Gastrocnemius medialis (tissue), 4 donors: ENCODE measurements at regions not wholly inside any gene's neighbourhood (a gene's known extent, or its start where the extent isn't known, plus 50 kb on each side); places are given as distances from the start of the nearest gene placed in this dataset.

Experiments used
- ATAC-seq, 2 donors: fragments of 150-250 bp; one replicate each; pipeline ENCODE4 v1.9.1; 2016
- DNase-seq, 2 donors: peaks; one replicate each; pipeline ENCODE4 v3.0.0-alpha.2; 2019
- H3K27ac ChIP-seq, 4 donors: fragments of 200-600 bp; sonication (generic); 1 replicate in 1 of 4; 2 replicates in 3 of 4; pipeline ENCODE4 v1.5.1; 2016 to 2018; ENCODE audit warnings: mild to moderate bottlenecking in 2 of 4, moderate library complexity in 1 of 4
- H3K27me3 ChIP-seq, 3 donors: fragments of 200-600 bp; sonication (generic) in 2 of 3; 1 replicate in 1 of 3; 2 replicates in 2 of 3; pipeline versions ENCODE4 v1.5.1 to v1.6.0; 2016 to 2019; ENCODE audit warnings: mild to moderate bottlenecking in 1 of 3, moderate library complexity in 1 of 3
- H3K36me3 ChIP-seq, 2 donors: fragments of 200-600 bp; sonication (generic) in 1 of 2; one replicate each; pipeline ENCODE4 v1.5.1; 2017 to 2018
- H3K4me1 ChIP-seq, 2 donors: fragments of 200-600 bp; sonication (generic) in 1 of 2; one replicate each; pipeline ENCODE4 v1.5.1; 2016 to 2017; ENCODE audit warnings: mild to moderate bottlenecking in 2 of 2
- H3K4me3 ChIP-seq, 4 donors: fragments of 200-600 bp; sonication (generic) in 3 of 4; 1 replicate in 1 of 4; 2 replicates in 3 of 4; pipeline ENCODE4 v1.5.1; 2016 to 2019; ENCODE audit warnings: mild to moderate bottlenecking in 2 of 4
- H3K9me3 ChIP-seq, 3 donors: fragments of 200-600 bp; sonication (generic) in 2 of 3; 1 replicate in 1 of 3; 2 replicates in 2 of 3; pipeline ENCODE4 v1.5.1; 2016 to 2019
- POLR2A ChIP-seq, 2 donors: fragments of 450-650 bp; IDR thresholded peaks; one replicate each; pipeline ENCODE4 v1.6.1; 2017; ENCODE audit warnings: antibody characterized with exemption in 2 of 2, mild to moderate bottlenecking in 2 of 2, moderate library complexity in 2 of 2
- in situ Hi-C, 4 donors: fragments of 200-750 bp; cut with MboI; loops; one replicate each; pipeline versions ENCODE4 v1.15.0 to v1.8.0; 2017; ENCODE audit warnings: low sequenced_read_pairs in 4 of 4
- intact Hi-C: fragments of 100-400 bp; cut with DNase I; formaldehyde crosslinking; loops from one replicate; pipeline ENCODE4 v1.15.1; 2023; ENCODE audit warnings: low total_unique reads
- TF ChIP-seq, protein P1 (sequence below), 5 experiments: fragments of 450-650 bp in 3 of 5; fragments of 200-600 bp in 2 of 5; sonication (generic) in 2 of 5; IDR thresholded peaks in 4 of 5; conservative IDR thresholded peaks in 1 of 5; 1 replicate in 4 of 5; 2 replicates in 1 of 5; pipeline ENCODE4 v1.5.1; 2016 to 2019; ENCODE audit warnings: antibody characterized with exemption in 5 of 5, mild to moderate bottlenecking in 3 of 5, moderate library complexity in 3 of 5

DNA sequence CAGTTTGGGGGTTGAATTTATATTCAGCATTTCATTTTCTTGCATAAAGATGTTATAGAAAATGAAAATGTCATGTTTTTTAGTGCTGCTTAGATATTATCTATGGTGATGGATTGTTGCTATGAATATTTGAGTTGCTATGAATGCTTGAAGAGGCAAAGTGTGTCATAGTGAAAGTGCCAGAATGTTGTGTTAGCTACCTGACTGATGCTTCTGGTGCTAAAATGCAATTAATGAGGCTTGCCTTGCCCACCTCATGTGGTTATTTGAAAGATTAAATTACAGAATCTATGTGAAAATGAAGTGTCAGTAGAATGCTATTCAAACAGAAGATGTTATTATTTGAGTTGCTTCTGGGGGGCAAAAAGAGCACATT is 62.7 kb upstream of the MYCBP2 start:
- DNase-seq, result no peak
- in situ Hi-C loops (no loop called here), intact Hi-C loops (loop anchor here (5.0 kb wide), 1 partner anchor 83 kb away; no protein-coding TSS in a partner anchor)
- Histone ChIP-seq H3K4me3 (no peak overlapping the region), H3K4me1 (no peaks in the 10 kb centered on the region), H3K27ac (no peak overlapping the region), H3K36me3 (no peaks in the 10 kb centered on the region), H3K9me3 (no peaks in the 10 kb centered on the region), H3K27me3 (no peaks in the 10 kb centered on the region)
- no peak for TF ChIP-seq POLR2A (IDR thresholded peaks at IDR 0.05)
- TF ChIP-seq, protein P1, sequence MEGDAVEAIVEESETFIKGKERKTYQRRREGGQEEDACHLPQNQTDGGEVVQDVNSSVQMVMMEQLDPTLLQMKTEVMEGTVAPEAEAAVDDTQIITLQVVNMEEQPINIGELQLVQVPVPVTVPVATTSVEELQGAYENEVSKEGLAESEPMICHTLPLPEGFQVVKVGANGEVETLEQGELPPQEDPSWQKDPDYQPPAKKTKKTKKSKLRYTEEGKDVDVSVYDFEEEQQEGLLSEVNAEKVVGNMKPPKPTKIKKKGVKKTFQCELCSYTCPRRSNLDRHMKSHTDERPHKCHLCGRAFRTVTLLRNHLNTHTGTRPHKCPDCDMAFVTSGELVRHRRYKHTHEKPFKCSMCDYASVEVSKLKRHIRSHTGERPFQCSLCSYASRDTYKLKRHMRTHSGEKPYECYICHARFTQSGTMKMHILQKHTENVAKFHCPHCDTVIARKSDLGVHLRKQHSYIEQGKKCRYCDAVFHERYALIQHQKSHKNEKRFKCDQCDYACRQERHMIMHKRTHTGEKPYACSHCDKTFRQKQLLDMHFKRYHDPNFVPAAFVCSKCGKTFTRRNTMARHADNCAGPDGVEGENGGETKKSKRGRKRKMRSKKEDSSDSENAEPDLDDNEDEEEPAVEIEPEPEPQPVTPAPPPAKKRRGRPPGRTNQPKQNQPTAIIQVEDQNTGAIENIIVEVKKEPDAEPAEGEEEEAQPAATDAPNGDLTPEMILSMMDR (IDR thresholded peaks at IDR 0.05 in 4 of 5, conservative IDR thresholded peaks at IDR 0.05 in 1 of 5), result no peak
- no peak for ATAC-seq

DNA sequence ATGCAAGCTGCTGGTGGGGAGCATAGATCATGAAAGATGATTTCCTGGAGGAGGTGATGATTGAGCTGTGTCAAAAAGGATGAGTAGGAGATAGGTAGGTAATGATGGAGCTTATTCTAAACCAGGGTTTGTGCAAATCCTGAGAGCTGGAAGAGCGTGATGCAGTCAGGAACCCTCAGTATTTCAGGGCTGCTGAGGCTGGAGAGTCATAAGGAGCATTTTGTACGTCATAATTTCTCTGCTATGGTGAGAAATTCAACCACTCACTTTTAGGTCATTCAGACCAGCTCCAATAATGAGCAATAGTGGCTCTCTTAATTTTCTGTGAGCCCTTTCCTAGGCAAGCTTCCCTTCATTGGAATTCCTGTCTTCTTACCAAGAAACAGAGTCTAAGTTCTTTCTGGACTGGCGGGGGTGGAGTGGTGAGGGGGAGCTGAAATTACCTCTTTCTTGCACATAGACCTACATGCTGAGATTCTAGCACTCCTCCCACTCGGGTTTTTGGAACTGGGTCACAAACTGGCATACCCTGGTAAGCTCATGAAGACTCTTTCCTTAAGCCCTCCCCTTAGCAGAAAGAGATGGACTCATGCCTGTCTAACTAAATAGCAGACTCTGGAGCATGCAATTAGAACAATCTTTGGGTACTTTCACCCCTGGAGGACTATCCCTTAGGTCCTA is 62.2 kb upstream of the MYCBP2 start:
- Histone ChIP-seq H3K27me3 (no peaks in the 10 kb centered on the region), H3K4me1 (no peaks in the 10 kb centered on the region), H3K9me3 (no peaks in the 10 kb centered on the region), H3K4me3 (no peak overlapping the region), H3K27ac (no peak overlapping the region), H3K36me3 (no peaks in the 10 kb centered on the region)
- intact Hi-C loops, result loop anchor here (5.0 kb wide), 1 partner anchor 83 kb away; no protein-coding TSS in a partner anchor
- ATAC-seq (no peak), DNase-seq (no peak)
- TF ChIP-seq POLR2A (IDR thresholded peaks at IDR 0.05), result no peak
- TF ChIP-seq, protein P1 (IDR thresholded peaks at IDR 0.05 in 4 of 5, conservative IDR thresholded peaks at IDR 0.05 in 1 of 5), result no peak
- in situ Hi-C loops, result no loop called here

- TF ChIP-seq, protein P1 (IDR thresholded peaks at IDR 0.05 in 4 of 5, conservative IDR thresholded peaks at IDR 0.05 in 1 of 5), result no peak
- TF ChIP-seq POLR2A (IDR thresholded peaks at IDR 0.05), result no peak
- H3K4me3 ChIP-seq, result no peak overlapping the region
- in situ Hi-C loops, result no loop called here
- peak overlapping the region; percentile 15 to 54 (median 40) for H3K27ac ChIP-seq
- intact Hi-C loops, result loop anchor here (5.0 kb wide), 1 partner anchor 85 kb away; no protein-coding TSS in a partner anchor
- H3K4me1 ChIP-seq, result no peaks in the 10 kb centered on the region
- H3K9me3 ChIP-seq, result no peaks in the 10 kb centered on the region
- DNase-seq (peak; percentile 13 to 26), ATAC-seq (peak; percentile 32 to 36)
- H3K36me3 ChIP-seq, result no peaks in the 10 kb centered on the region
- no peaks in the 10 kb centered on the region for H3K27me3 ChIP-seq
These were observed 60.8 kb upstream of the MYCBP2 start for GRCh38 chr13:77387607-77388200.

DNA sequence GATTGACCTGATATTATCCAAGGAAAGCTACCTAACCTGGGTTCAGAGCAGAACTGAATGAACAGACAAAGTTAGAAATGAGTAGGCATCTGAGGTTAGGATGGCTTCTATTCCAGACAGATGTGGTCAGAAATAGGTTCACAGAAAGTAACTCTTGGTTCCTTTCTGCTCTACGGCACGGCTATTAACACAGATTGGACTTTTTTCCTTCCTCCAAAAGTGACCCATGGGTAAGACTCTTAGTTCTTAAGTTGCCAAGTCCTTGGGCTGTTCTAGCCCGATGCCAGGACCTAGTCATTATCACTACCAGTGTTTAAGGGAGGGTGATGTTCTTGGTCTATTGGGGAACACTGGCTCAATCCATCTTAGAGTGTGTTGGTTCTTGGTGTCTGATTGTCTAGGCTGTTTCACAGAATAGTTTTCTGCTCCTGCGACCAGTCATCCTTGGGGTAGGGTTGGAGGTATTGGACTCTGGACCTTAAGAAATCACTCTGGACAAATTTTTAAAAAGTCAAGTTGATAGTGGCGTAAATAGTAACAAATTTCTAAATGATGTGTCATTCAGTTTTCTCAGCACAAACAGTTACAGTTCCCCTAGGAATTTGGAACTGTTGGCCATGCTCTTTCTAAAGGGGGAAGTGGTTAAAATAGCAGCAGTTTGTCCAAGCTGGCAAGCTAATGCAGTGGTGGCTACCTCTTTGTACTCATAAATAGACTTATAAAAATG is 60.1 kb upstream of the MYCBP2 start:
- Histone ChIP-seq H3K36me3 (no peaks in the 10 kb centered on the region), H3K27me3 (no peaks in the 10 kb centered on the region), H3K9me3 (no peaks in the 10 kb centered on the region), H3K4me3 (no peak overlapping the region), H3K27ac (peak overlapping the region; percentile 32 to 64 (median 56)), H3K4me1 (no peaks in the 10 kb centered on the region)
- DNase-seq (peak; percentile 38 to 68), ATAC-seq (peak; percentile 77 to 78)
- TF ChIP-seq, protein P1 (IDR thresholded peaks at IDR 0.05 in 4 of 5, conservative IDR thresholded peaks at IDR 0.05 in 1 of 5), result no peak
- TF ChIP-seq POLR2A (IDR thresholded peaks at IDR 0.05), result no peak
- intact Hi-C loops, result loop anchor here (5.0 kb wide), 1 partner anchor 85 kb away; no protein-coding TSS in a partner anchor
- in situ Hi-C loops, result no loop called here
